ENCODE measurements at regions not wholly inside any gene's neighbourhood (a gene's known extent, or its start where the extent isn't known, plus 50 kb on each side); places are given as distances from the start of the nearest gene placed in this dataset.

GRCh38 chr7:115097175-115097671 is 175.3 kb downstream of the MDFIC start:
- Histone ChIP-seq H4K20me1 (ENCODE audit: insufficient read depth, low read length) (no peaks in the 10 kb centered on the region), H3K4me3 (ENCODE audit: low read length) (no peak overlapping the region), H3K36me3 (replicated peaks; ENCODE audit: insufficient read depth, low read length) (no peaks in the 10 kb centered on the region), H3F3A (ENCODE audit: insufficient read depth, low read length) (no peaks in the 10 kb centered on the region), H3K27ac (ENCODE audit: low read length) (no peak overlapping the region), H3K4me1 (ENCODE audit: low read length) (no peaks in the 10 kb centered on the region), H3K9me2 (replicated peaks; ENCODE audit: insufficient read depth, low read length) (no peaks in the 10 kb centered on the region), H3K79me2 (ENCODE audit: low read length) (no peaks in the 10 kb centered on the region), H2AFZ (ENCODE audit: low read length) (no peak overlapping the region), H3K9ac (ENCODE audit: low read length) (no peak overlapping the region), H3K4me2 (ENCODE audit: low read depth, low read length) (no peak overlapping the region), H3K9me3 (replicated peaks; ENCODE audit: insufficient read depth, low read length) (no peaks in the 10 kb centered on the region), H3K27me3 (replicated peaks; ENCODE audit: insufficient read depth, low read length) (no peaks in the 10 kb centered on the region)
- DNase-seq = no peak
- TF ChIP-seq EZH2 (optimal IDR thresholded peaks at IDR 0.05; ENCODE audit: low read depth, low read length) (no peak), CTCF (IDR thresholded peaks at IDR 0.05; ENCODE audit: low read length) (no peak), EZH2phosphoT487 (IDR thresholded peaks at IDR 0.05; ENCODE audit: low read length) (no peak)

DNA sequence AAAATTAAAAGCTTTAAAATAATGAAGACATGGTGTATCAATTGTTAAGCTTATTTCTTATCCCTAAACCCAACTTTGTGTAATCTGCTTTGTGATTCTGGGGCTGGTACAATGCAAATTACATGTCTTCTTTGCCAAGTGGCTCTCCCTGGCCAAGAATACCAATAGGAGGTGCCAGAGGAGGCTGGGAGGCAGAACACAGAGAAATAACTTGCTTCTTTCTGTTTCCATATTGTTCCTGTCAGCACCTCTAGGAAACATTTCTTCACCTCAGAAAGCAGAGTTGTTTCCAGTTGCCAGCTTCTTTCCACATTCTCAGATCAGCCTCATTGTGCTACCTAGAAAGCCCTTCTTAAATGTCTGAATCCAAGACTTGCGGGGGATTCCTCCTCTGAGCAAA is 174.4 kb downstream of the MDFIC start:
- Histone ChIP-seq H3K27ac (ENCODE audit: low read length) (no peak overlapping the region), H3K9me2 (replicated peaks; ENCODE audit: insufficient read depth, low read length) (no peaks in the 10 kb centered on the region), H3K4me3 (ENCODE audit: low read length) (no peak overlapping the region), H3K27me3 (replicated peaks; ENCODE audit: insufficient read depth, low read length) (no peaks in the 10 kb centered on the region), H2AFZ (ENCODE audit: low read length) (no peak overlapping the region), H3F3A (ENCODE audit: insufficient read depth, low read length) (no peaks in the 10 kb centered on the region), H3K79me2 (ENCODE audit: low read length) (no peaks in the 10 kb centered on the region), H3K4me1 (ENCODE audit: low read length) (no peaks in the 10 kb centered on the region), H3K4me2 (ENCODE audit: low read depth, low read length) (no peak overlapping the region), H3K9me3 (replicated peaks; ENCODE audit: insufficient read depth, low read length) (no peaks in the 10 kb centered on the region), H4K20me1 (ENCODE audit: insufficient read depth, low read length) (no peaks in the 10 kb centered on the region), H3K9ac (ENCODE audit: low read length) (no peak overlapping the region), H3K36me3 (replicated peaks; ENCODE audit: insufficient read depth, low read length) (no peaks in the 10 kb centered on the region)
- TF ChIP-seq EZH2 (optimal IDR thresholded peaks at IDR 0.05; ENCODE audit: low read depth, low read length) (no peak), CTCF (IDR thresholded peaks at IDR 0.05; ENCODE audit: low read length) (no peak), EZH2phosphoT487 (IDR thresholded peaks at IDR 0.05; ENCODE audit: low read length) (no peak)
- no peak for DNase-seq

- Histone ChIP-seq H3K4me3 (ENCODE audit: low read length) (no peak overlapping the region), H4K20me1 (ENCODE audit: insufficient read depth, low read length) (no peaks in the 10 kb centered on the region), H3K4me1 (ENCODE audit: low read length) (no peaks in the 10 kb centered on the region), H2AFZ (ENCODE audit: low read length) (no peak overlapping the region), H3F3A (ENCODE audit: insufficient read depth, low read length) (no peaks in the 10 kb centered on the region), H3K27me3 (replicated peaks; ENCODE audit: insufficient read depth, low read length) (no peaks in the 10 kb centered on the region), H3K4me2 (ENCODE audit: low read depth, low read length) (no peak overlapping the region), H3K9me3 (replicated peaks; ENCODE audit: insufficient read depth, low read length) (no peaks in the 10 kb centered on the region), H3K9me2 (replicated peaks; ENCODE audit: insufficient read depth, low read length) (no peaks in the 10 kb centered on the region), H3K27ac (ENCODE audit: low read length) (no peak overlapping the region), H3K9ac (ENCODE audit: low read length) (no peak overlapping the region), H3K36me3 (replicated peaks; ENCODE audit: insufficient read depth, low read length) (no peaks in the 10 kb centered on the region), H3K79me2 (ENCODE audit: low read length) (no peaks in the 10 kb centered on the region)
- TF ChIP-seq EZH2phosphoT487 (IDR thresholded peaks at IDR 0.05; ENCODE audit: low read length) (no peak), CTCF (IDR thresholded peaks at IDR 0.05; ENCODE audit: low read length) (no peak), EZH2 (optimal IDR thresholded peaks at IDR 0.05; ENCODE audit: low read depth, low read length) (no peak)
- DNase-seq = no peak
Observed at GRCh38 chr7:115094163-115094562, 172.3 kb downstream of the MDFIC start.
